KG1 (cell line): ENCODE measurements at regions not wholly inside any gene's neighbourhood (a gene's known extent, or its start where the extent isn't known, plus 50 kb on each side); places are given as distances from the start of the nearest gene placed in this dataset.

Experiments used
- DNase-seq: peaks from one replicate; lab custom pipeline; 2025; lab: John Stamatoyannopoulos, UW

DNA sequence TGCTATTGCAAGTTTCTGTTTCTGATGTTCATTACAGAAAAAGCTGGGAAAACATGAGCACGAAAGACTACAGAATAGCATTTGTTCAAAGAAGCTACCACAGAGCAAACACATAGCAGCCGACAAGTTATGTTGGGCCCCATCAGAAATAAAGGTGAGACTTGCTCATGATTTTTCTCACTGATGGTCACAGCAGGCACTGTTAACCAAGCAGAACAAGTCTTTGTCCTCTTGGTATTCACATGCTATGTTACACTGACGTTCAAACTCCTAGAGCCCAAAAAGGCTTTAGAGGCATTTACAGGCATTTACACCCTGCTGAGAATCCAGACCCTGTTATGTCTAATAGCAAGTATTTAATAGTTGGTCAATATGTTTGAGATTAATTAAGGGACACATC lies 235.0 kb upstream of the HNMT start:
- DNase-seq = no peak

DNA sequence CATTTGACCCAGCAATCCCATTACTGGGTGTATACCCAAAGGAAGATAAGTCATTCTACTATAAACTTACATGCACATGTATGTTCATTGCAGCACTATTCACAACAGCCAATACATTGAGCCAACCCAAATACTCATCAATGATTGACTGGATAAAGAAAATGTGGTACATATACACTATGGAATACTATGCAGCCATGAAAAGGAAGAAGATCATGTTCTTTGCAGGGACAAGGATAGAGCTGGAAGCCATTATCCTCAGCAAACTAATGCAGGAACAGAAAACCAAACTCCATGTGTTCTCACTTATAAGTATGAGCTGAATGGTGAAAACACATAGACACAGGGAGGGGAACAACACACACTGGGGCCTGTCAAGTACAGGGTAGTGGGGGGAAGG lies 226.7 kb upstream of the HNMT start:
- no peak for DNase-seq

DNA sequence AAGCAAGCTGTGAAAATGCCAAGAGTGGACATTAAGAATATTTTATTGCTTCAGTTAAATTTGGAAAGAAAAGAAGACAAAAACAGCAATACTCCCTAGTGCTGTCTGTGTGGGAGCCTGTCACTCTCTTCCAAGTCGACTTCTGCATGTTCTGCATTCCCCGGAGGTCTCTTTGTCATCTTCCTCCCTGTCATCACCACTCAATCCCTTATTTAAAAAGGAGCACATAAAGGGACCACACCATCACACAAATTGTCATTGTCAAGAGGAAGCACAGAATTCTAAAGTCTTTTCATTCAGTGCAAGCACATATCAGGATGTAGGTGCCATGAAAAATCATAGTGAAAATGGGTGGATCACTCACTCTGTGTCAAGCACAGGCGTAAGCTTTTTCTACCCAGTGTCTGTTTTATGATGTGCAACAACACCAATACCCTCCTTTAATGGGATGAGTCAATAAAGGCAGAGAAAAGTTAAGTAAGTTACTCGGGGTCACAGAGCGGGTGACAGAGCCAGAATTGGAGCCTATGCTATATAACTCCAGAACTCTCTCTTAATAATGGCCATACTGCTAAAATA lies 222.4 kb upstream of the HNMT start:
- no peak for DNase-seq

DNA sequence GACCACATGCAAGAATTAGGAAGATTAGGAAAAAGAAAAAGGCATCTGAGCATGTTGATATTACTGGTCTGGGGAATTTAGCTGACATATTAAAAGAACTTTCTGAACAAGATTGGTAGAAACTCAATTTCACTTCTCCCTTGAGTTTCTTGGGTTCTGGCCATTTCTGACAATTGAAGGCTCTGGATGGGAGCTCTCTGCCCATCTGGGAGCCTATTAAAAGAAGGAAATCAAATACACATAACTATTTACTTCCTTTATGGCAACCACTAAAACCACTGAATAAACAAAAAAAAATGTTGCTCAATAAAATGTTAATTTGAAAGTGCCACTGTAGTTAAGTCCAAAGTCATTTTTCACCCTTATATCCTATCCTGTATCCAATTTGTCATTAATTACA lies 216.8 kb upstream of the HNMT start:
- no peak for DNase-seq

DNA sequence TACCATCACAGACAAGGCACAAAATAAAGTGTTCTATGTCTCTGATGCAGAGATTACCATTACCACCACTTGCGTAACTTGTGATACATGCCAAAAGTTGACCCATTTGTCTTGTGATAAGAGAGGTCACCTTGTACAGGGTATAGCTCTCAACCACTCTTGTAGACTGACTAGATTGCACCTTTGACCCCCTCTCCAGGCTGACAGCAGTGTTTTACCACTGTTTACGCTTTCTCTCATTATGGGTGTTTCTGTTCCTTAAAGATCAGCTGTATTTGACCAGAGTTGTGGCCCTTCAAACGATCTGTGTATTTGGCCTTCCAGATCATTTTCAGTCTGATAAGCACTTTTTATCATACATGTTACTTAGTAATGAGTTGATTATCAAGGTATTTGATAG lies 215.7 kb upstream of the HNMT start:
- no peak for DNase-seq

DNA sequence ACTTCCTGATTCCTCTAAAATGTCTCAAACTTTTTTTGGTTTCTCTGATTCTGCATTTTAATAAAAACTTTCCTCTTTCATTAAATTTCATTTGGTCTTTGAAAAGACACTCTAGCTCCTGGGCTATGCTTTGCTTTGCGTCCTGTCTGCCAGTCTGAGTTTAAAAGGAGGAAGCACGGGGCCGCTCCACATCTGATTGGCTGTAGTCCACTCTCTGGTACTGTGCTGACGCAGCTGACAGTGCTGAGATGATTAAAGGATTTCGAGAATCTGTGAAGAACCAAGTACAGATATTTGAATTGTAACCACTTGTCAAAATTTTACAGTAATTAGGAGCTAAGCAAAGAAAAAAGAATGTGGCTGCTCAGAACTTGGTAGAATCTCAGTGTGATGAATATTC lies 199.6 kb upstream of the HNMT start:
- no peak for DNase-seq

DNA sequence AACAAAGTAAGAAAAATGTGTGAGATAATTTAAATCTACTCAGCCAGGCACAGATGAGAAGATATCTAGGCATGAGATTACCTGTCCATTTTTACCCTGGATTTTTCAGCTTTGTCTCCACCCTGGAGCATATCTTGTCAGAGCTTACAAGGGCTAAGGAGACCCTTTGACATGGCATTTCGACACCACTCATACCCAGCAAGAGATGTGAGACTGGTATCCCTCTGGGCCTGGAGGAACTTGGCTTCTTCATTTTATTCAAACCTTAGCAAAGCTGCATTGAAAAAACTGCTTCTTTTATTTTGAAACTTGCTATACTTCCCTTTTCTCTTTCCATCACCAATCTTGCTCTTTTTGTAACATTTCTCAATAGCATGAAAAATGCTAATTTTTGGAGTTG lies 194.9 kb upstream of the HNMT start:
- no peak for DNase-seq

DNA sequence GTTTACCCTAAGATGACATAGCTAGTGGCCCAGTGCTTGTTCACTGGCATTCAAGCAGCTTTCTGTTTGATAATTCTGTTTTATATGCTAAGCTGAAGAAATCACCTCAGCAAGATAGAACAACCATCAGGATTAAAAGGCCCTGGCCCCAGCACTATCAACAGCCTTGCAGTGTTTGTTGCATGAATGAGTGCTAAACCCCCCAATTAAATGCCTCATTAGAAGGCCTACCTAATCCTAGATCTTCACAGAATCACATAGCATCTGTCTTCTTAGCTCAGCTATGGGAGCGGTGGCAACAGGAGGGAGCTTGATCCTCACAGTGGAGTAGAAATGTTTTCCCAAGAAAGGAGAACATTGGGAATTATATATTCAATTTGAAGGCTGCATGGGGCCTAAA lies 194.1 kb upstream of the HNMT start:
- no peak for DNase-seq

DNA sequence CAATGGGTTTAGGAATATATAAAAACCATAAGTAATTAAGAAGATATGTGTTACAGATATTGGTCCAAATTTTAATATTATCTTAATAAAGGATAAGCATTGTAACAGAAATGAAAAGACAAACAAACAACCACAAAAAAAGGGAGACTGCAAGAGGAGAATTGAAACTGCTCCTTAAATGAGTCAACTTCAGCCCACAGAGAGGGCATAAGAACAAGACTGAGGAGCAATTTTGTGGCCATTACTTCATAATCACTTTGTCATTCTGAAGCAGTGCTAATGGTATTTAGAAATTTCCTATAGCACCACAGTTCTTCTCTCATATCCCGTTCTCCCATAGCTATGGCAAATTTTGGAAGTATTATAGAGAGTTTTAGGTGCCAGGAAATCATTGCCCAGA lies 193.2 kb upstream of the HNMT start:
- no peak for DNase-seq

DNA sequence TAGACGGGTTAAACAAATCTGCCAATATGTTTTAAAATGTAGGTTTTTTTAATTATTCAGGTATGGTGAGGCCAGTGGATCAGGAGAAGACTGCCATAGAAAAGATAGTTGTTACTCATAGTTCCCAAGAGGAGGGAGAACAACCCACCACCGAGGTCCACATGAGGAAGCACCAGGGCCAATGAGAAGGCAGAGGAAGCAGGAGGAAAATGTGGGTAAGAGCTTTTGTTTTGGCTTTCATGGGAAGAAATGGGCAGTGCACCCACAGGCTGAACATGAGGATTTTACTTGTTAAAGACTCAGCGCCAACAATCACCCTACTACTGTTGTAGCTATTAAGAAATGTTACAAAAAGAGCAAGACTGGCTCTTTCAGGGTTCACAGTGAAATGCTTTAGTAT lies 191.8 kb upstream of the HNMT start:
- DNase-seq = no peak

DNA sequence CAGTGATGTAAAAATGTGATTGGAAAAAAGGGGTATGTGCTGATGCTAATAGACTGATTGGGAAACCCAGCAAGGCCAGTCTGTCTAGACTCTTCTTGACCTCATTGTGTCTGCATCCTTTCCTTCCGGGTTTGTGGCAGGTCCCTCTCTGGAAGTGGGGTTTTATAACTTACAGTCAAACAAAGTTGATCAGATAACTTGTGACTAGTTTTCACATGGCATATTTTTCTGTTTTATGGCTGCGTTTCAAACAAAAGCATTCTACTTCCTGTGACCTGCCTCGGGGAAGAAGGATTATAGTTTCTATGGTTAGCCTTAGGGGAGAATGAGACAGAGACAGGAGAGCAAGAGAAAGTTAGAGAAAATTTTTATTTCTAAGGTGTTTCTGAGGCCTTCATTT lies 188.7 kb upstream of the HNMT start:
- DNase-seq = no peak

DNA sequence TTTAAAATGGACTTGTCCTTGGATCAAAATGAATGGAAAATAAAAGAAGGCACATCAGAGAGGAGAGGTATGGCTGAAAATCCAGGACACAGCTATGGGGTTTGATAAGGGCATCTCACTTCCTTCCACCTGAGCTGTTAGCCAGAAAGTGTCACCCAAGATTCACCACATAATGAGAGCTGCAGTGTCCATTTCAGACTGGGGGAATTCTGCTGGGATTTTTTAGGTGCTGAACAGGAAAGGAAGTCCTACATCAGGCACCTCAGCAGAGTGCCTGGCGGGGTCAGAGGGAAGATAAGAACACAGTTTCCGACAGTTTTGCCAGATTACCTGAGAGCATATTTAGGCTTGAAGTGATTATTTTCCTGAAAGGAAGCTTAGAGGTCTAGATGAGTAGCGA lies 187.6 kb upstream of the HNMT start:
- DNase-seq = no peak

DNA sequence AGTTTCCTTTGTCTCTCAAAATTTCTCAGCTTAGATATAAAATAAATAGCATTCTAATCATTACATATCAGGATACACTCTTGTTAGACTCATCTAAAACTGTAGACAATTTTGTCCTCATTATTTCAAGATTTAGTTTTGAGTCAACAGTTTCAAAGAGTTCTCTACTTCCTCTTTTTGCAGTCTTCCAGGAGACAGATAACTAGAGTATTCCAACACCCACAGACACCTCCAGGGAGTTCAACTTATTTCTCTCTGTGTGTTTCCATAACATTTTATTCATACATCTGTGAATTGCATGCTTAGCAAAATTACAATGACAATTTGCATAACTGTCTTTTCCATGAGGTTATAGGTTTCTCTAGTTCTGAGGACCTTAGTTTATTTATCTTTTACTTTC lies 166.6 kb upstream of the HNMT start:
- no peak for DNase-seq

DNA sequence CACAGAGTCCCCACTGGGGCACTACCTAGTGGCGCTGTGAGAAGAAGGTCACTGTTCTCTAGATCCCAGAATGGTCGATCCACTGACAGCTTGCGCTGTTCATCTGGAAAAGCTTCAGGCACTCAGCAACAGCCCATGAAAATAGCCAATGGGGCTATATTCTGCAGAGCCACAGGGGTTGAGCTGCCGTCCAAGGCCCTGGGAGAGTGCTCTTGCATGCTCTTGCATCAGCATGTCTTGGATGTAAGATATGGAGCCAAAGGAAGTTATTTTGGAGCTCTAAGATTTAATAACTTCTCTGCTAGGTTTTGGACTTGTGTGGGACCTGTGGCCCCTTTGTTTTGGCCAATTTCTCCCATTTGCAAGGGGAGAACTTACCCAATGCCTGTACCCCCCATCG lies 164.7 kb upstream of the HNMT start:
- DNase-seq = no peak

DNA sequence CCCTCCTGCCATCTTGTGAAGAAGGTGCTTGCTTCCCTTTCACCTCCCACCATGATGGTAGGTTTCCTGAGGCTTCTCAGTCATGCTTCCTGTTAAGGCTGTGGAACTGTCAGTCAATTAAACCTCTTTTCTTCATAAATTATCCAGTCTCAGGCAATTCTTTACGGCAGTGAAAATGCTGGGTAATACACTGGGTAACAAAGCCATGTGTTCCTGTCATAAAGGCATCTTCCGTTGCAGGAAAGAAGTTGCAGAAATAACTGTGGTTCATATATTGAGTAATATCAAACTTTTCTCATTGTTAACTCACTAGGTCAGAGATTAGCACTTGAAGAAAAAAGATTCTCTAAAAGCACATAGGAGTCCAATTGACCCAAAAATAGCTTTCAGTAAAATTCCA lies 163.9 kb upstream of the HNMT start:
- no peak for DNase-seq

DNA sequence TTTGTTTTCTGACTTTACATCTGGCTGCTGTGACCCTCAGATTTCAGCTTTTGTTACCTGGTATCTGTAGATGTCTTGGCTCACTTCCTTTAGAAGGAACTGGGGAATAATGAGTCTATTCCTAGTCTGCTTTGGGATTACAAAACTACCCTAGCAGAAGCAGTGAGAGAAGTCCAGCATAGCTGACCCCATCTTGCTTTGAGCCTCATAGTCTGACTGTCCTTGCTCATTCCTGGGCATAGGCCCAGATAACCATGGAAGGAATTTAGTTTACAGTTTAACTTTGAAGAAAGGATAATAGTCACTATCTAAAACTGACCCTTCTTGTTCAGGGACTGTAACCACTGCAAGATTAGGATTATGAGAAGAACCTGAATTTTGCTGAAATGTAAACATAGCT lies 163.0 kb upstream of the HNMT start:
- DNase-seq = no peak

DNA sequence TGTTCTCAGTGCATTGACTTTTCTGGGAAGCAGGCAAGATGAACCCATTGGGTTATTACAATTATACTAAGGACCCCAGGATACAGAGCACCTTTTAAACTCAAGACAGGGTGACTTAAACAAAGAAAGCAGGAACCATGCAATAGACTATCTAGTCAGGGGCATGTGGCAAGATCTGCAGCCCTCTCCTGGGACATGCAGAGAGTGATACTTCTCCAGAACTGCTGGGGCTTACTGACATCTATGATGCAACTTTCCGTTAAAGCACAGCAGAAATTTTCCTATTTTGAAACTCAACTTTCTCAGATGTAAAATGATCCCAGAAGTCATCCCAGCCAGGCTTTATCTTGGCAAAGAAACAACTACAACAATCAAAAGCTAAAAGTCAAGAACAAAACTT lies 162.2 kb upstream of the HNMT start:
- DNase-seq = no peak

DNA sequence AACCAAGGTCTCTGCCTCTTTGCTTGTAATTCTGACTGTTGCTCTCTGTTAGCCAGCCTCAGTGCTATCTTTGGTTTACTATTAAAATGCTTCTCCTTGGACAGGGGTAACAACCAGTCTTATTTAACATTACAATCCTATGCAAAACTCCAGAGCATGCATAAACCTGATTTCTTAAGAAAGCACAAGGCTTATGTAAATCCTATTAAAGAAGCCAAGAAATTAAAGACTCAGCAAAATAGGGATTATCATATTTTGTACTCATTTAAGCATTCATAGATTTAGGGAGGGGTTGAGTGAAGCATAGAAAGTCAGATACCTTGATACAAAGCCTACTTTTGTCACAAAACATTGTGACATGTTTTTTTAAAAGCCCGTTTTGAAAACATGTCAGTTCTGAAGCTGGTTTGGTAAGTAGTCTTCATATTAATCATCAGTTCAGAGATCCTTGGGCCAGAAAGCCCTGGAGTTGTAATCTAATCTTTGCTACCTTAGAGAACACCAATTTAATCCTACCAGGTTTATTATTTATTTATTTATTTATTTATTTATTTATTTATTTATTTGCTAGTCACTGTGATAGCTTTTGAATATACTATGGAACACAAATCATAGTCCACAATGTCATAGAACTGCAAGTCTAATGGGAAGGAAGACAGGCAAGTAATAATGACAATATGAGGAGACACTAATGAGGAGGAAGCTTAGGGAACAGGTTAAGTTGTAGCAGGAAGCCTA lies 158.0 kb upstream of the HNMT start:
- no peak for DNase-seq

DNA sequence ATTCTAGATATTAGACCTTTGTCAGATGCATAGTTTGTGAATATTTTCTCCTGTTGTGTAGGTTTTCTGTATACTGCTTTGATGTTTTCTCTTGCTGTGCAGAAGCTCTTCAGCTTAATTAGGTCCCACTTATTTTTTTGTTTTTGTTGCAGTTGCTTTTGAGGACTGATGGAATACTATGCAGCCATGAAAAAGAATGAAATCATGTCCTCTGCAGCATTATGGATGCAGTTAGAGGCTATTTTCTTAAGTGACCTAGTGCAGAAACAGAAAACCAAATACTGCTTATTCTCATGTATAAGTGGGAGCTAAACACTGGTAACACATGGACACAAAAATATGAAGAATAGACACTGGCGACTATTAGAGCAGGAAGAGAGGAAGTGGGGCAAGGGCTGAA lies 155.0 kb upstream of the HNMT start:
- no peak for DNase-seq

DNA sequence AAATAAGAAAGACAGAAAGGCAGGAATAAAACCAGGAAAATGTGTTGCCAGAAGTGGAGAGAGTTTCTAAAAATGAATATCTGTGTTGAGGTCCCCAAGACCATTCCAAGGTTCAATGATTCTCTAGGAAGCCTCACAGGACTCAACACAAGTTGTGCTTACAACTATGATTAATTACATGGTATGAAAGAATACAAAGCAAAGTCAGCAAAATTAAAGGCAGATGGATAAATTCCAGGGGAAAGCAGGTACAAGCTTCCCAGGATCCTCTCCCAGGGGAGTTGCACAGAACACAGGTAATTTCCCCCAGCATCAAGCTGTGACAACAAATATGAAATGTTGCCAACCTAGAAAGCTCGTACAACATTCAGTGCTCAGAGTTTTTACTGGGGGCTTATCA lies 154.4 kb upstream of the HNMT start:
- DNase-seq = no peak

DNA sequence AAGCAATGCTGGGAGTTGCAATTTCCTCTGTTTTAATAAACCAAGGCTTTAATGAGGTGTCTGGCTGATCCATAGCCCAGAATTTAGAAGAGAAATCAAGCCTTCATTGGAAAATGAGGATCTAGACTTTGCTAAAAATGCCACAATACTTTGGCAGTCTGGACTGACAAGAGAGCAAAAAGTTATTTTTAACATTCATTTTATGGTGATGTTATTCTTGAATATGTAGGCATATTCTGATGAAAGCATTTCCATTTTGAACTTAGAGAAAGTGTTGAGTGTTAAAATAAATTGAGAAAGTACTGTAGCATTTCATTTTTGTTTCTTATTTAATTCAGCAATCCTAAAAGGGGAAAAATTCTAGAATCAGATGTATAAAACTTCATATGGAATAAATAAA lies 151.8 kb upstream of the HNMT start:
- no peak for DNase-seq

DNA sequence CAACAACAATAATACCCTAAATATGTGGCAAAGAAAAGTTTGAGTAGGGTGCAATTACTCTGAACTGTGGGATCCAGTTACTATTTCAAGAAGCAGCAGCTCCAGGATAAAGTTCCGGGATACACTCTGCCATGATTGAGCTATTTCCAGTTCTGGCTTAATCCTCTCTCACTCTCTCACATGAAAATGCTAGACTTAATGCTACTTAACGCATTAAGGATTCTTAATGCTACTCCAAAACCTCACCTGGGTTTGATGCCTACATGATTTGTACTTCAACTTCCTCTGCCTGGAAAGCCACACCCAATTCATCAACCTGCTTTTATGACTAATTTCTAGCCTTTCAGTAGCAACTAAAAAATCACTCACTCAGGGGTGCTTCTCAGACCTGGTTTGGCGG lies 151.1 kb upstream of the HNMT start:
- DNase-seq = no peak

DNA sequence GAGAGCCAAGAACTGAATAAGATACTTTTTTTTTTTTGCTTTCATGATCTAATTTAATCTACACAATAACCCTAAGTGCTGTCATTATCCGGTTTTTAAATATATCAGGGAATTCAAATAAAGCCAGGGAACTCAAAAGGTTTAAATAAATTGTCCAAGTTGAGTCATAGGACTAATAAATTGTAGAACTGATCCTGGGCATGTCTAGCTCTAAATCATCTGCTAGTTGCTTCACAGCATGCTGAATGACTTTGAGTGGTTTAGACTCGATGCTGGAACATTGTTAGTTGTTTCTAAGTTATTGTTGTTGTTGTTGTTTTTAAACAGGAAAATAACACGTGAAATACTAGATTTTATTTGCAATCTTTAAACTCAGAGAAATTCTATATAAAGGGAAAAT lies 147.2 kb upstream of the HNMT start:
- DNase-seq = no peak

DNA sequence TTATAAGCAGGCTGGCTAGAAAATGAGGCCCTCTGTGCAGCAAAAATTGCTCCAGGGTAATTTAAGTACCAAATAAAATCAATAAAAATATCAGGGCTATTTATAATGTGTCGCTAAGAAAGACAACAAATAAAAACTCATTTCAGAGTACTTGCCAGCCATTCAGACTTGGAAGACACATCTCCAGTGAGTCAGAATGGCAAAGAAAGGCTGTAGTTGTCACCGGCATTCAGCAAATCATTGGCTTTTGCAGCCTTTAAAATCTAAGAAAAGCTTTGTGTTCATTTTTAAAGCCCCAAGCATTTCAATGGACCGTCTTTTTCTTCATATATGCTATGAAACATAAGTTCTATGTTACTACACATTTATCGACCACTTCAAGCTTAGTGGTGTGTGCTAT lies 141.1 kb upstream of the HNMT start:
- DNase-seq = no peak
